GM13976 (cell line): ENCODE measurements at regions not wholly inside any gene's neighbourhood (a gene's known extent, or its start where the extent isn't known, plus 50 kb on each side); places are given as distances from the start of the nearest gene placed in this dataset.

Experiments used
- DNase-seq: peaks from one replicate; pipeline ENCODE4 v3.0.0; 2012; ENCODE audit warnings: low spot score
- CTCF ChIP-seq: IDR thresholded peaks from 2 replicates; pipeline ENCODE4 v1.5.1; 2012; ENCODE audit warnings: borderline replicate concordance, mild to moderate bottlenecking; ENCODE audit not compliant: insufficient read depth; ENCODE audit errors: extremely low read depth, missing control alignments, control extremely low read depth
- in situ Hi-C: fragments of 300-500 bp; cut with MboI; formaldehyde crosslinking; loops from one replicate; pipeline ENCODE4 v1.12.0; 2022; ENCODE audit warnings: low sequenced_read_pairs, mixed read lengths, inconsistent platforms; ENCODE audit not compliant: unreplicated experiment

DNA sequence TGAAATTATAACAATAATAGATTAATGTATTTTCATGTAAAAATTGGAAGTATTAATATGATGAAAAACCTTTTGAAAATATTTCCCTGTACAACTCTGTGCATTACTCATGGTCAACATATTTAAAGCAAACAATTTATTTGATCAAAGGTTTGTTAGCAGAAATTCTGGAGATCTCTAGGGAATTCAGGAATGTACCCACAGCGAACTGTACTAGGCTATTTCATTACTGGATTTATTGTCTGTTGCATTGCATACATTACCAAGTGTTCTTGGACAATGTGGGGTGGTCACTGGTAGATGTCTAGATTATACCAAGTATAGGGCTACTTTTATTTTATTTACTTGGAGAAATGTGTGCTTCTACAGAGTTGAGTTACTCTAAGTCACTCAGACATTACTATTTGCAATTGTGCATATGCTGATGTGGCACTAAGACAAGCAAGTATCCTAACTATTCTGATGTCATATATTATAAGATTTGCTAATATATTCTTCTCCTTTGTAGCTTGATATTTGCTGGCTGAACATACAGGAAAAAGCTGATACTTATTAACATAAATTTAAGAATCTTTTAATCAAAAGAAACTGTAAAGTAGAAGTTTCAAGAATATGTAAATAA is 323.3 kb downstream of the CCER1 start:
- no peak for TF ChIP-seq CTCF
- in situ Hi-C loops, result no loop called here
- no peak for DNase-seq

- no peak for TF ChIP-seq CTCF
- DNase-seq, result no peak
- in situ Hi-C loops, result no loop called here
These were observed 325.0 kb downstream of the CCER1 start for GRCh38 chr12:90630006-90630405.

DNA sequence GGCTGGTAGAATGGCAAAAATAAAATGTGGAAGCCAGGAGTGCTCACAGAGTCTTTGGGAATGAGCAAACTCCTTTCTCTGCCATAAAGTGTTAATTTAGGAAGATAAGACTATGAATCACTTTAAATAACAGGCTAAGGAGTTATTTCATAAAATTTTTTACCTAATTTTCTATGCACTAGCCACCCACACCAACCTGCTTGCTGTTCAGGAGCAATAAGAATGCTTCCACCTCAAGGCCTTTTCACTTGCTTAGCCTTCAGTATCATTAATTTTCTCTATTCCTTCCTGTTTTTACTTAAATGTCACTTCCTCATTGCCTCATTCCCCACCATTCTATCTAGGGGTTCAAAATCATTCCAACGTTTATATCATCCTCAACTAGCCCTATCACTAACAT is 326.8 kb downstream of the CCER1 start:
- no peak for DNase-seq
- in situ Hi-C loops, result no loop called here
- no peak for TF ChIP-seq CTCF

DNA sequence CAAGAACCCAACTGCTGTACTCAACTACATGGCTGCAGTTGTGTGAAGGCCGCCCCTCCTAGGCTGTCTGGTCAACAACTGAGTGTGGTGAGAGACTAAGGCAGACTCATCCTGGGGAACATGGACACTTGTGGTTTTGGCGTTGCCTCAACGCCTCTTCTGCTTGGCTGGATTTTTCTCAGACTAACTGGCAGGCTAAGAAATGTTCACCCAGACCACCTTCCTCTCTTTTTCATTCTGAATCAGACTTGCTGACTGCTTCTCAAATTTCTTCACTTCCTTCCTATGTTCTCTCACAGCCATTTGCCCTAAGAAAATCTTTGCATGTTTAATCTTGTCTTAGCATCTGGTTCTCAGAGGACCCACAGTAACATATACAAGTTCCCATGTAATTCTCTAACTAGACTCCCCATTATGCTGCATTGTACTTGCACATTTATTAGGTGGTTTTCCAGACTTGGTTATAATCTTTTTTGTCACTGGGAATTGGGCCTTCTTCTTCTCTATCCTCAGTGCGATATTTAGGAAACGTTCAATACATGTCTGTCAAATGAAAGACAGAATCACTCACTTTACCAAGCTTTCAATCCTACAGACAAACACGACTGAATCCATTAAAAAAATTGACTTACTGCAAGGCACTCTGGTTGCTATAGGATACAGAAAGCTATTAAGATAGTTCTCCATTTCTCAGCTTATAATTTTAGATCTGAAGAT is 327.6 kb downstream of the CCER1 start:
- in situ Hi-C loops, result no loop called here
- no peak for TF ChIP-seq CTCF
- DNase-seq, result no peak

- in situ Hi-C loops, result no loop called here
- no peak for DNase-seq
- TF ChIP-seq CTCF, result no peak
These were observed 332.5 kb downstream of the CCER1 start for GRCh38 chr12:90622431-90622830.

DNA sequence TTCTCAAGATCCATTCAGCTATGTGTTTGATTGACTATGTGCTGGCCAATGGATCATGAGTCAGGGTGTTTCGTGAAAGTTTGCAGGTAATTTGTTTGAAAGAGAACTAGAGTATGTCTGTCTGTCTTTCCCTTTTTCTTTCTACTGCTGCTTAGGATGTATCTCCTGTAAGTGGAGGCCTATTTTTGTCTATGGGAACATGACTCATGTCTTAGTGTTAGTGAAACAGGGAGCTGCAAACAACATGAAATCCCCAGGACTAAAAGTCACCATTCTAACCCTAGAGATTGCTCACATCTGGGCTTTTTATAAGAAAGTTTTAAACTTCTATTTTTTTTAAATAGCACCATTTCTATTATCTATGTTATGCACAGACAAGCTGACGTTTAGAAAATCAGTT is 333.0 kb downstream of the CCER1 start:
- DNase-seq, result no peak
- in situ Hi-C loops, result no loop called here
- TF ChIP-seq CTCF, result no peak
